GM23338 (cell line): ENCODE measurements at regions not wholly inside any gene's neighbourhood (a gene's known extent, or its start where the extent isn't known, plus 50 kb on each side); places are given as distances from the start of the nearest gene placed in this dataset.

Experiments used
- ATAC-seq: fragments of 200-7000 bp; cut with Tn5 transposase; 3 replicates; pipeline ENCODE4 v1.9.1; 2020
- DNase-seq: peaks from one replicate; pipeline ENCODE4 v3.0.0-alpha.2; 2015; ENCODE audit warnings: low spot score
- H2AFZ ChIP-seq: fragments of 200-600 bp; sonication (generic); 2 replicates; pipeline ENCODE4 v1.8.0; 2016; ENCODE audit warnings: antibody characterized with exemption, mild to moderate bottlenecking, moderate library complexity
- H3F3A ChIP-seq: fragments of 200-600 bp; sonication (generic); replicated peaks from 2 replicates; pipeline ENCODE4 v1.8.0; 2017; ENCODE audit warnings: antibody characterized with exemption, mixed run types, low read depth
- H3K27ac ChIP-seq: fragments of 200-600 bp; sonication (generic); 2 replicates; pipeline ENCODE4 v1.6.1; 2016; ENCODE audit warnings: low read depth
- H3K27me3 ChIP-seq: fragments of 200-600 bp; sonication (generic); 2 replicates; pipeline ENCODE4 v1.8.0; 2016; ENCODE audit warnings: mild to moderate bottlenecking, mixed run types, moderate library complexity; ENCODE audit not compliant: insufficient read depth
- H3K36me3 ChIP-seq: fragments of 200-600 bp; sonication (generic); 2 replicates; pipeline ENCODE4 v1.8.0; 2016; ENCODE audit warnings: mild to moderate bottlenecking; ENCODE audit not compliant: insufficient read depth
- H3K4me1 ChIP-seq: fragments of 200-600 bp; sonication (generic); 2 replicates; pipeline ENCODE4 v1.8.0; 2016; ENCODE audit warnings: mild to moderate bottlenecking, moderate library complexity; ENCODE audit not compliant: insufficient read depth
- H3K4me2 ChIP-seq: fragments of 200-600 bp; sonication (generic); 2 replicates; pipeline ENCODE4 v1.7.1; 2017; ENCODE audit warnings: mixed run types
- H3K4me3 ChIP-seq: fragments of 200-600 bp; sonication (generic); 2 replicates; pipeline ENCODE4 v1.6.1; 2016; ENCODE audit warnings: mixed run types
- H3K79me2 ChIP-seq: fragments of 200-600 bp; sonication (generic); replicated peaks from 2 replicates; pipeline ENCODE4 v1.8.0; 2017; ENCODE audit warnings: mild to moderate bottlenecking; ENCODE audit not compliant: insufficient read depth
- H3K9me2 ChIP-seq: fragments of 200-600 bp; sonication (generic); 2 replicates; pipeline ENCODE4 v1.8.0; 2017; ENCODE audit not compliant: insufficient read depth
- H4K20me1 ChIP-seq: fragments of 200-600 bp; sonication (generic); replicated peaks from 2 replicates; pipeline ENCODE4 v1.8.0; 2017; ENCODE audit warnings: mild to moderate bottlenecking; ENCODE audit not compliant: insufficient read depth
- H3K27ac Mint-ChIP-seq: 2 replicates; pipeline ENCODE4 v1.8.0; 2020; ENCODE audit warnings: inconsistent platforms, mild to moderate bottlenecking, moderate library complexity, mixed read lengths
- H3K27me3 Mint-ChIP-seq: 3 replicates; pipeline ENCODE4 v1.8.0; 2022; ENCODE audit warnings: low read depth, mild to moderate bottlenecking, moderate library complexity, mixed read lengths, inconsistent platforms; ENCODE audit not compliant: insufficient read depth, poor library complexity
- H3K36me3 Mint-ChIP-seq: 3 replicates; pipeline ENCODE4 v1.8.0; 2021; ENCODE audit warnings: low read depth, mild to moderate bottlenecking, inconsistent platforms, moderate library complexity, mixed read lengths
- H3K4me1 Mint-ChIP-seq: 3 replicates; pipeline ENCODE4 v1.8.0; 2020; ENCODE audit warnings: mild to moderate bottlenecking, inconsistent platforms, mixed read lengths
- H3K4me3 Mint-ChIP-seq: 3 replicates; pipeline ENCODE4 v1.8.0; 2021; ENCODE audit warnings: moderate library complexity, mild to moderate bottlenecking, inconsistent platforms, mixed read lengths
- H3K9me3 Mint-ChIP-seq: 3 replicates; pipeline ENCODE4 v1.8.0; 2020; ENCODE audit warnings: moderate library complexity, mild to moderate bottlenecking, inconsistent platforms, mixed read lengths
- CREB1 ChIP-seq: fragments of 250-450 bp; sonication (Bioruptor Pico); IDR thresholded peaks from 2 replicates; pipeline ENCODE4 v1.5.0; 2020; ENCODE audit warnings: low read depth, mild to moderate bottlenecking, moderate library complexity
- CTCF ChIP-seq, 2 experiments: fragments of 200-600 bp in 1 of 2; sonication (generic) in 1 of 2; conservative IDR thresholded peaks; 2 replicates each; pipeline versions ENCODE4 v1.5.1 to v1.6.1; 2016 to 2017; ENCODE audit warnings: antibody characterized with exemption in 2 of 2, low read depth in 2 of 2, mild to moderate bottlenecking in 2 of 2, moderate library complexity in 1 of 2
- ETS1 ChIP-seq: IDR thresholded peaks from 2 replicates; pipeline ENCODE4 v1.6.1; 2016; ENCODE audit warnings: antibody characterized with exemption
- EZH2 ChIP-seq: fragments of 200-600 bp; sonication (generic); IDR thresholded peaks from one replicate; pipeline ENCODE4 v1.8.0; 2017; ENCODE audit warnings: antibody characterized with exemption, mild to moderate bottlenecking, low read depth; ENCODE audit not compliant: unreplicated experiment
- EZH2phosphoT487 ChIP-seq: fragments of 200-600 bp; sonication (generic); IDR thresholded peaks from one replicate; pipeline ENCODE4 v1.8.1; 2018; ENCODE audit warnings: antibody characterized with exemption; ENCODE audit not compliant: unreplicated experiment
- JUNB ChIP-seq: IDR thresholded peaks from one replicate; pipeline ENCODE4 v1.6.1; 2016; ENCODE audit warnings: antibody characterized with exemption; ENCODE audit not compliant: unreplicated experiment
- NANOG ChIP-seq: IDR thresholded peaks from 2 replicates; pipeline ENCODE4 v1.6.1; 2016; ENCODE audit warnings: antibody characterized with exemption, borderline replicate concordance
- POLR2AphosphoS5 ChIP-seq: IDR thresholded peaks from 2 replicates; pipeline ENCODE4 v1.6.1; 2016; ENCODE audit warnings: antibody characterized with exemption, low read depth
- REST ChIP-seq: IDR thresholded peaks from one replicate; pipeline ENCODE4 v1.6.1; 2018; ENCODE audit warnings: antibody characterized with exemption; ENCODE audit not compliant: unreplicated experiment
- STAT1 ChIP-seq: IDR thresholded peaks from one replicate; pipeline ENCODE4 v1.6.1; 2016; ENCODE audit warnings: antibody characterized with exemption; ENCODE audit not compliant: unreplicated experiment
- ZNF114 ChIP-seq: fragments of 250-450 bp; sonication (Bioruptor Pico); IDR thresholded peaks from 2 replicates; pipeline ENCODE4 v1.5.0; 2020; ENCODE audit warnings: mild to moderate bottlenecking, moderate library complexity
- ZNF331 ChIP-seq: fragments of 250-450 bp; sonication (Bioruptor Pico); IDR thresholded peaks from 2 replicates; pipeline ENCODE4 v1.5.0; 2020; ENCODE audit warnings: low read depth, mild to moderate bottlenecking, moderate library complexity
- ZNF462 ChIP-seq: fragments of 250-450 bp; sonication (Bioruptor Pico); IDR thresholded peaks from 2 replicates; pipeline ENCODE4 v1.5.0; 2020; ENCODE audit warnings: mild to moderate bottlenecking, moderate library complexity

GRCh38 chr4:16449406-16449805 is 223.1 kb upstream of the TAPT1 start:
- Mint-ChIP-seq H3K27ac (no peak overlapping the region), H3K36me3 (no peaks in the 10 kb centered on the region), H3K9me3 (peaks cover 4% of the 10 kb centered on the region; the same call in 2 of the 3 replicates), H3K27me3 (peaks cover 43% of the 10 kb centered on the region), H3K4me3 (no peak overlapping the region), H3K4me1 (no peaks in the 10 kb centered on the region)
- ATAC-seq (no peak), DNase-seq (no peak)
- Histone ChIP-seq H2AFZ (no peak overlapping the region), H3K4me3 (no peak overlapping the region), H3K79me2 (no peaks in the 10 kb centered on the region), H3K36me3 (no peaks in the 10 kb centered on the region), H3K27me3 (peaks cover 69% of the 10 kb centered on the region), H4K20me1 (no peaks in the 10 kb centered on the region), H3F3A (no peaks in the 10 kb centered on the region), H3K27ac (no peak overlapping the region), H3K4me2 (no peak overlapping the region), H3K4me1 (no peaks in the 10 kb centered on the region), H3K9me2 (0 out of 2 replicates have a peak, but pooled peaks cover 4% of the 10 kb centered on the region)
- no peak for TF ChIP-seq REST
- TF ChIP-seq EZH2phosphoT487: no peak
- no peak for TF ChIP-seq ETS1
- no peak for TF ChIP-seq ZNF331
- no peak for TF ChIP-seq STAT1
- no peak for TF ChIP-seq EZH2
- no peak for TF ChIP-seq NANOG
- TF ChIP-seq ZNF462 (CRISPR knock-in tag): no peak
- TF ChIP-seq ZNF114 (CRISPR knock-in tag): no peak
- no peak for TF ChIP-seq POLR2AphosphoS5
- TF ChIP-seq JUNB: no peak
- TF ChIP-seq CTCF (conservative IDR thresholded peaks at IDR 0.05; ENCODE audit: low read depth in 2 of 2): no peak
- no peak for TF ChIP-seq CREB1 (CRISPR knock-in tag)
